ENCODE measurements at regions not wholly inside any gene's neighbourhood (a gene's known extent, or its start where the extent isn't known, plus 50 kb on each side); places are given as distances from the start of the nearest gene placed in this dataset.
"Not testable (repeated sequence)": the region's sequence is repeated elsewhere in the genome, so short reads cannot be mapped to it uniquely, and the experiment has no call there.

DNA sequence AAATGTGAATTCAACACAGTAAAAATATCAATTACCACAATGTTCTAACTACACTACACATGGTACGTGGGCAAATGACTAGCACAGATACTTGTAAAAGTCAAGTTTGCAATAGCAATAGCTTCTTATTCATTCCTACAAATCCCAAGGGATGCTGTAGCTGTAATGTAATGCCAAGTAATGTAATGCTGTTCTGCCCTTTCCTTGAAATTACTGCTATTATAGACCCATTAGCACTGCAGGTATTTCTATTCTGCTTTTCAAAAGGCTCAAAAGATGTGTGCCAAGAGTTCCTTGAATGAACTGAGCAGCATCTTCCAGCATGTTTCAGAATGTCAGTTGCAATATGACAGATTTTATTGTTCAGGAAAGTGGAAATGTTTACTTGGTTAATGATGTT, 129.9 kb upstream of the BANK1 start:
- Mint-ChIP-seq H3K36me3 (ENCODE audit: low read depth) (no peaks in the 10 kb centered on the region), H3K9me3 (no peaks in the 10 kb centered on the region), H3K4me1 (ENCODE audit: low read depth) (no peaks in the 10 kb centered on the region), H3K27ac (no peak overlapping the region), H3K27me3 (ENCODE audit: low read depth) (peaks cover 13% of the 10 kb centered on the region), H3K4me3 (no peak overlapping the region)
- no peak for DNase-seq
- CTCF ChIA-PET: no interaction called here
- intact Hi-C loops (cut with micrococcal nuclease): no loop called here

DNA sequence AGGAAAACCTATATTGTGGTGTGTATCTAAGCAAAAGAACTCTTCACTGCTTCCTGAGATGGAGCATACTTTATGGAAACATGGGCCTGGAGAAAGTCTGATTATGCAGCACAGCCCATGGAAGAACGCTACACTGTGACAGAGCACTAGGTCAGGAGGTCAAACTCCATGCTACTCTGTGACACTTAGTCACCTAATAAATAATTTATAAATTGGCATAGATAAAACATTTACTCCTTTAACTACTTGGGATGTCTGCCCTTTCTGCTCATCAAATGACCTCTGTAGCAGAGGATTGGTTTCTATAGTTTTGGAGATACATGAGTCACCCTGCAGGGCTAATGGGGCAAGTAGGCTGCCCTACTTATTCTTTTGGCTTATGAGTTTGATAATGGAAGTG, 134.7 kb upstream of the BANK1 start:
- no peak overlapping the region for H3K27ac Mint-ChIP-seq
- no peaks in the 10 kb centered on the region for H3K36me3 Mint-ChIP-seq (ENCODE audit: low read depth)
- no peaks in the 10 kb centered on the region for H3K9me3 Mint-ChIP-seq
- no peak for DNase-seq
- H3K4me3 Mint-ChIP-seq: no peak overlapping the region
- intact Hi-C loops (cut with micrococcal nuclease): no loop called here
- H3K27me3 Mint-ChIP-seq (ENCODE audit: low read depth): peaks cover 21% of the 10 kb centered on the region
- no peaks in the 10 kb centered on the region for H3K4me1 Mint-ChIP-seq (ENCODE audit: low read depth)
- CTCF ChIA-PET: no interaction called here

DNA sequence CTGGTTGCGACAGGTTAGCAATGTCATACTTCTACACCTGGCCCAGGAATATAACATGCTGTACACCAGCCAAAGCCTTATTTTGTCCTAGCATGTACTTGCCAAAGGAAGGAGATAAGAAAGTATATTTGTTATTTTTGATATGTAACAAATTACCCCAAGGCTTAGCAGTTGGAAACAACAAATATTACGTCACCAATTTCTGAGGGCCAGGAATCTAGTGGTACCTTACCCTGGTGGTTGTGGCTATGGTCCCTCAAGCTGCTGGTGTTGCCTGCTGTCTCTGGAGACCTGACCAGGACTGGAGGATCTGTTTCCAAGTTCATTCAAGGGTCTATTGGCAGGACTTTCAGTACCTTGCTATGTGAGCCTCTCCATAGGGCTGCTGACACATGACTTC, 135.5 kb upstream of the BANK1 start:
- Mint-ChIP-seq H3K4me1 (ENCODE audit: low read depth) (no peaks in the 10 kb centered on the region), H3K27ac (no peak overlapping the region), H3K27me3 (ENCODE audit: low read depth) (peaks cover 19% of the 10 kb centered on the region), H3K4me3 (no peak overlapping the region), H3K36me3 (ENCODE audit: low read depth) (no peaks in the 10 kb centered on the region), H3K9me3 (no peaks in the 10 kb centered on the region)
- DNase-seq: no peak
- intact Hi-C loops (cut with micrococcal nuclease): no loop called here
- CTCF ChIA-PET: no interaction called here

- Mint-ChIP-seq H3K4me1 (ENCODE audit: low read depth) (no peaks in the 10 kb centered on the region), H3K36me3 (ENCODE audit: low read depth) (no peaks in the 10 kb centered on the region), H3K9me3 (no peaks in the 10 kb centered on the region), H3K27ac (no peak overlapping the region), H3K4me3 (no peak overlapping the region), H3K27me3 (ENCODE audit: low read depth) (peaks cover 13% of the 10 kb centered on the region)
- CTCF ChIA-PET: interaction anchor here (0.7 to 0.8 kb wide), 2 partner anchors 40 to 1201 kb away, joined by 3 to 4 read pairs; no protein-coding TSS in a partner anchor
- no peak for DNase-seq
- intact Hi-C loops (cut with micrococcal nuclease): no loop called here
Measured at GRCh38 chr4:101651778-101652177, 138.8 kb upstream of the BANK1 start.

DNA sequence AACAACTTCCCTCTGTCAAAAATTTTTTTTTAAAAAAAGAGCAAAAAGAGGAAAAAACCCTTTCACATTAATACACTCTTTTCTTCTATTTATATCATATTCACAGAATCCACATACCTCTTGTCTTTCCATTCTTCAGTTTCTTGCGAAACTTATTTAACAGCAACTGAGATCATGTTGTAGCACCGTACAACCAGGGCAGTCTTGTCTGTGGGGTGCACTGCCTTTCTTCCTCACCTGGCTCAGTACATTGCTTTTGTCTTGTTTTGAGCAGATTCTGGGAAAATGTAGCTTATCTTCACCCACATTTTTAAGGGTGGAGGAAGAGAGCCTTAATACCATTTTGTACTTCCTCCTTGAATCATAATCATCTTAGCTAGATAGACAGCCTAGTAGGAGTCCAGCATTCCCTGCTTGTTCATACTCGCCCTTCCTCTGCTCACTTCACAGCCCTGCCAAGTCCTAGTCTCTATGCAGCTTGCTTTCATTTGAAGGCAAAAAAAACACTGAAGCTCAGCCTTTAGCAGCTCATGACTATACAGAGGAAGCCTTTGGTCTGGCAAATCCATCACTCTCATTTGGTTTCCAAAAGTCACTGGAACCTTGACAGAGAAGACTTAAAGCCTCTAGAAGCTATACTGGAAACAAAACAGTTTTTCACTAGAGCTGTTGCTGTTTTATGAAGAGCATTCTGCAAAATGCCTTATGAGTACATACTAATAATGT, 140.6 kb upstream of the BANK1 start:
- DNase-seq: no peak
- peaks cover 15% of the 10 kb centered on the region for H3K27me3 Mint-ChIP-seq (ENCODE audit: low read depth)
- intact Hi-C loops (cut with micrococcal nuclease): no loop called here
- no peaks in the 10 kb centered on the region for H3K9me3 Mint-ChIP-seq
- CTCF ChIA-PET: no interaction called here
- H3K4me3 Mint-ChIP-seq: no peak overlapping the region
- H3K27ac Mint-ChIP-seq: no peak overlapping the region
- no peaks in the 10 kb centered on the region for H3K36me3 Mint-ChIP-seq (ENCODE audit: low read depth)
- no peaks in the 10 kb centered on the region for H3K4me1 Mint-ChIP-seq (ENCODE audit: low read depth)

DNA sequence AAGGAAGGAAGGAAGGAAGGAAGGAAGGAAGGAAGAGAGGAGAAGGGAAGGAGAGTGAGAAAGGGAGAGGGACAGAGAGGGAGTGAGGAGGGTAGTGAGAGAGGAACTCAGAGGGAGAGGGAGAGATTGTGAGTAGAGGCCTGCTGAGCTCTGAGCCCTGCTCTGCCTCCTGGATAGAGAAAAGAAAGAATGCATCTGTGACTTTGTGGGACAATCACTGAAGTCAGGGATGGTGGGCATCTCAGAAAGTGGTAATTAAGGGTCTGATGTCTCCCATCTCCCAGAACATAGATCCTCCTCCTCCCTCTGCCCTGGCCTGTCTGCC, 142.9 kb upstream of the BANK1 start:
- no peak overlapping the region for H3K27ac Mint-ChIP-seq
- peaks cover 14% of the 10 kb centered on the region for H3K27me3 Mint-ChIP-seq (ENCODE audit: low read depth)
- no peaks in the 10 kb centered on the region for H3K4me1 Mint-ChIP-seq (ENCODE audit: low read depth)
- CTCF ChIA-PET: no interaction called here
- H3K4me3 Mint-ChIP-seq: no peak overlapping the region
- no peaks in the 10 kb centered on the region for H3K36me3 Mint-ChIP-seq (ENCODE audit: low read depth)
- no peaks in the 10 kb centered on the region for H3K9me3 Mint-ChIP-seq
- no peak for DNase-seq
- intact Hi-C loops (cut with micrococcal nuclease): no loop called here

- no peak overlapping the region for H3K4me3 Mint-ChIP-seq
- H3K36me3 Mint-ChIP-seq (ENCODE audit: low read depth): no peaks in the 10 kb centered on the region
- DNase-seq: no peak
- no peaks in the 10 kb centered on the region for H3K4me1 Mint-ChIP-seq (ENCODE audit: low read depth)
- intact Hi-C loops (cut with micrococcal nuclease): no loop called here
- no peaks in the 10 kb centered on the region for H3K9me3 Mint-ChIP-seq
- peaks cover 11% of the 10 kb centered on the region for H3K27me3 Mint-ChIP-seq (ENCODE audit: low read depth)
- CTCF ChIA-PET: no interaction called here
- H3K27ac Mint-ChIP-seq: no peak overlapping the region
Measured at GRCh38 chr4:101644516-101644915, 146.0 kb upstream of the BANK1 start.

DNA sequence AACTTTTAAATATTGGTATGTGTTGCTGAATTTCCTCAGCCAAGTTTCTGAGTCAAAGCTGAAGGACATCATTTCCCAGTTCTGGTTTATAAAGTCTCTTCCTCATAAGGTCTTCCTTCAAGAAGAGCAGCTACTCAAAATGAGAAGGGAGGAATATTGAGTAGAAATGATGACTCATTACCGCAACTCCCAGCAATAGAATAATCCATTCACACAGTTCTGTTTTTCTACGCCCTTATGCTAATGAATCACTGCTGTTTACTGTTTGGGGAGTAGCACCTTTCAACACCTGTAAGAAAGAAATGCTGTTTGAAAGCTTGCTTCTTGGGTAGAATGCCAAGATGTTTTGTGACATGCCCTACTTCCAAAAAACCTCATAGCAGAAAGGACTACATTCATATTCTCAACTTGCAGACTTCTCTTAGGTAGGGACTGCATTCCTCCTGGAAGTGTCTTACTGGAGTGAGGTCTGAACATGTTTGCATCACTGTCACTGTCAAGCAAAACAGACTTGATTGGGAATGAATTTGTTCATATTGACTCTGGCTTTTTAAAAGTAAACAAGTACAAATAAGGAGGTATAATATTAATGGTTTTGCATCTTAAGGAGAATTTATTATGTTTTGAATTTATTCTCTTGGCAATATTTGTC, 147.2 kb upstream of the BANK1 start:
- Mint-ChIP-seq H3K9me3 (no peaks in the 10 kb centered on the region), H3K27ac (no peak overlapping the region), H3K4me3 (no peak overlapping the region), H3K4me1 (ENCODE audit: low read depth) (no peaks in the 10 kb centered on the region), H3K27me3 (ENCODE audit: low read depth) (peaks cover 9% of the 10 kb centered on the region), H3K36me3 (ENCODE audit: low read depth) (no peaks in the 10 kb centered on the region)
- no peak for DNase-seq
- CTCF ChIA-PET: interaction anchor here (1.1 kb wide), 1 partner anchor 247 kb away, joined by 3 read pairs; no protein-coding TSS in a partner anchor
- intact Hi-C loops (cut with micrococcal nuclease): no loop called here

GRCh38 chr4:101632766-101633165, 157.8 kb upstream of the BANK1 start:
- H3K4me1 Mint-ChIP-seq (ENCODE audit: low read depth); H3K27ac Mint-ChIP-seq; H3K9me3 Mint-ChIP-seq; H3K27me3 Mint-ChIP-seq (ENCODE audit: low read depth); H3K36me3 Mint-ChIP-seq (ENCODE audit: low read depth); DNase-seq; H3K4me3 Mint-ChIP-seq; intact Hi-C loops (cut with micrococcal nuclease); CTCF ChIA-PET: not testable (repeated sequence)

GRCh38 chr4:101630319-101630986, 160.1 kb upstream of the BANK1 start:
- H3K36me3 Mint-ChIP-seq (ENCODE audit: low read depth): no peaks in the 10 kb centered on the region
- no peak for DNase-seq
- peaks cover 4% of the 10 kb centered on the region for H3K9me3 Mint-ChIP-seq
- no peak overlapping the region for H3K4me3 Mint-ChIP-seq
- H3K4me1 Mint-ChIP-seq (ENCODE audit: low read depth): no peaks in the 10 kb centered on the region
- intact Hi-C loops (cut with micrococcal nuclease): no loop called here
- H3K27me3 Mint-ChIP-seq (ENCODE audit: low read depth): no peaks in the 10 kb centered on the region
- CTCF ChIA-PET: no interaction called here
- H3K27ac Mint-ChIP-seq: no peak overlapping the region

GRCh38 chr4:101621120-101621519, 169.4 kb upstream of the BANK1 start:
- H3K27ac Mint-ChIP-seq: no peak overlapping the region
- CTCF ChIA-PET: no interaction called here
- no peak for DNase-seq
- H3K27me3 Mint-ChIP-seq (ENCODE audit: low read depth): no peaks in the 10 kb centered on the region
- H3K4me3 Mint-ChIP-seq: no peak overlapping the region
- no peaks in the 10 kb centered on the region for H3K36me3 Mint-ChIP-seq (ENCODE audit: low read depth)
- no peaks in the 10 kb centered on the region for H3K9me3 Mint-ChIP-seq
- no peaks in the 10 kb centered on the region for H3K4me1 Mint-ChIP-seq (ENCODE audit: low read depth)
- intact Hi-C loops (cut with micrococcal nuclease): no loop called here

- H3K27ac Mint-ChIP-seq: no peak overlapping the region
- H3K4me1 Mint-ChIP-seq (ENCODE audit: low read depth): no peaks in the 10 kb centered on the region
- DNase-seq: no peak
- no peak overlapping the region for H3K4me3 Mint-ChIP-seq
- intact Hi-C loops (cut with micrococcal nuclease): no loop called here
- no peaks in the 10 kb centered on the region for H3K27me3 Mint-ChIP-seq (ENCODE audit: low read depth)
- no peaks in the 10 kb centered on the region for H3K36me3 Mint-ChIP-seq (ENCODE audit: low read depth)
- CTCF ChIA-PET: no interaction called here
- H3K9me3 Mint-ChIP-seq: no peaks in the 10 kb centered on the region
Measured at GRCh38 chr4:101615652-101616051, 174.9 kb upstream of the BANK1 start.

GRCh38 chr4:101606989-101607388, 183.5 kb upstream of the BANK1 start:
- CTCF ChIA-PET; DNase-seq; H3K4me3 Mint-ChIP-seq; H3K27me3 Mint-ChIP-seq (ENCODE audit: low read depth); H3K9me3 Mint-ChIP-seq; H3K4me1 Mint-ChIP-seq (ENCODE audit: low read depth); H3K36me3 Mint-ChIP-seq (ENCODE audit: low read depth); intact Hi-C loops (cut with micrococcal nuclease); H3K27ac Mint-ChIP-seq: not testable (repeated sequence)
